ENCODE measurements at regions not wholly inside any gene's neighbourhood (a gene's known extent, or its start where the extent isn't known, plus 50 kb on each side); places are given as distances from the start of the nearest gene placed in this dataset.

DNA sequence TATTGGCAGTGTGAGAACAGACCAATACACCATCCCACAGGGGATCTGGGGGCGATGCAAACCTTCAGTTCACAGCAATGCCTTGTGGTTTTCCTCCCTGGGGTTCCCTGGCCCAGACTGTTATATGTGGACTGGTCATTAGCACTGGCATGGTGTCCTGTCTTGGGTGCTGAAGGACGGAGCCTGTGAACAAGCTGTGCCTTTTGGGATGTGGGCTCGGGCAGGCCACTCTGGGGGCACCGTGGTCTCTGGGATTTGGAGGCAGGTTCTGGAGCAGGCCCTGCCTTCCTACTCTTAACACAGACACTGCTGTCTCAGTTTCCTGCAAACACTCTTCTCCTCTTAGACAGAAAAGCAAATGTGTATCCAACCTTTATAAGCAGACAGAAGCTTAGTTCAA, 93.0 kb upstream of the ADRA2C start:
- no peak for TF ChIP-seq EZH2phosphoT487 (IDR thresholded peaks at IDR 0.05; ENCODE audit: low read depth, severe bottlenecking, unreplicated experiment)
- TF ChIP-seq, protein P1, sequence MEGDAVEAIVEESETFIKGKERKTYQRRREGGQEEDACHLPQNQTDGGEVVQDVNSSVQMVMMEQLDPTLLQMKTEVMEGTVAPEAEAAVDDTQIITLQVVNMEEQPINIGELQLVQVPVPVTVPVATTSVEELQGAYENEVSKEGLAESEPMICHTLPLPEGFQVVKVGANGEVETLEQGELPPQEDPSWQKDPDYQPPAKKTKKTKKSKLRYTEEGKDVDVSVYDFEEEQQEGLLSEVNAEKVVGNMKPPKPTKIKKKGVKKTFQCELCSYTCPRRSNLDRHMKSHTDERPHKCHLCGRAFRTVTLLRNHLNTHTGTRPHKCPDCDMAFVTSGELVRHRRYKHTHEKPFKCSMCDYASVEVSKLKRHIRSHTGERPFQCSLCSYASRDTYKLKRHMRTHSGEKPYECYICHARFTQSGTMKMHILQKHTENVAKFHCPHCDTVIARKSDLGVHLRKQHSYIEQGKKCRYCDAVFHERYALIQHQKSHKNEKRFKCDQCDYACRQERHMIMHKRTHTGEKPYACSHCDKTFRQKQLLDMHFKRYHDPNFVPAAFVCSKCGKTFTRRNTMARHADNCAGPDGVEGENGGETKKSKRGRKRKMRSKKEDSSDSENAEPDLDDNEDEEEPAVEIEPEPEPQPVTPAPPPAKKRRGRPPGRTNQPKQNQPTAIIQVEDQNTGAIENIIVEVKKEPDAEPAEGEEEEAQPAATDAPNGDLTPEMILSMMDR (IDR thresholded peaks at IDR 0.05; ENCODE audit: poor library complexity): no peak

Data from hepatocyte (in vitro differentiated cells).